ENCODE measurements at regions not wholly inside any gene's neighbourhood (a gene's known extent, or its start where the extent isn't known, plus 50 kb on each side); places are given as distances from the start of the nearest gene placed in this dataset.

DNA sequence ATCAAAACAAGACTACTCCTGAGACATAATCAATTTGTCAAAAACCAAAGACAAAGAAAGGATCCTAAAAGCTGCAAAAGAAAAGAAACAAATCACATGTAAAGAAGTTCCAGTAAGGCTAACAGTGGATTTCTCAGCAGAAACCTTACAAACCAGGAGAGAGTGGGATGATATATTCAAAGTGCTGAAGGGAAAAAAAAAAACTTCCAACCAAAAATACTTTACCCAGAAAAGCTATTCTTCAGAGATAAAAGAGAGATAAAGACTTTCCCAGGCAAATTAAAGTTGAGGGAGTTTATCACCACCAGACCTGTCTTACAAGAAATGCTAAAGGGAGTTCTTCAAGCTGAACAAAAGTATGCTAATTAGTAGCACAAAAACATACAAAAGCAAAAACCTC lies 91.9 kb upstream of the PPP2R5C start:
- TF ChIP-seq, protein P1, sequence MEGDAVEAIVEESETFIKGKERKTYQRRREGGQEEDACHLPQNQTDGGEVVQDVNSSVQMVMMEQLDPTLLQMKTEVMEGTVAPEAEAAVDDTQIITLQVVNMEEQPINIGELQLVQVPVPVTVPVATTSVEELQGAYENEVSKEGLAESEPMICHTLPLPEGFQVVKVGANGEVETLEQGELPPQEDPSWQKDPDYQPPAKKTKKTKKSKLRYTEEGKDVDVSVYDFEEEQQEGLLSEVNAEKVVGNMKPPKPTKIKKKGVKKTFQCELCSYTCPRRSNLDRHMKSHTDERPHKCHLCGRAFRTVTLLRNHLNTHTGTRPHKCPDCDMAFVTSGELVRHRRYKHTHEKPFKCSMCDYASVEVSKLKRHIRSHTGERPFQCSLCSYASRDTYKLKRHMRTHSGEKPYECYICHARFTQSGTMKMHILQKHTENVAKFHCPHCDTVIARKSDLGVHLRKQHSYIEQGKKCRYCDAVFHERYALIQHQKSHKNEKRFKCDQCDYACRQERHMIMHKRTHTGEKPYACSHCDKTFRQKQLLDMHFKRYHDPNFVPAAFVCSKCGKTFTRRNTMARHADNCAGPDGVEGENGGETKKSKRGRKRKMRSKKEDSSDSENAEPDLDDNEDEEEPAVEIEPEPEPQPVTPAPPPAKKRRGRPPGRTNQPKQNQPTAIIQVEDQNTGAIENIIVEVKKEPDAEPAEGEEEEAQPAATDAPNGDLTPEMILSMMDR (IDR thresholded peaks at IDR 0.05): no peak
- TF ChIP-seq ZFX (IDR thresholded peaks at IDR 0.05; ENCODE audit: borderline replicate concordance): no peak

Data from 22Rv1 (cell line).